Parathyroid adenoma (tissue), 2 donors: ENCODE measurements at regions not wholly inside any gene's neighbourhood (a gene's known extent, or its start where the extent isn't known, plus 50 kb on each side); places are given as distances from the start of the nearest gene placed in this dataset.

ENCODE experiments used
- H2AFZ ChIP-seq: fragments of 300-600 bp; sonication (generic); one replicate; pipeline ENCODE4 v1.7.0; 2017; ENCODE audit warnings: antibody characterized with exemption, mild to moderate bottlenecking
- H3K27ac ChIP-seq: fragments of 300-600 bp; sonication (generic); one replicate; pipeline ENCODE4 v1.7.0; 2017
- H3K27me3 ChIP-seq: fragments of 300-600 bp; sonication (generic); one replicate; pipeline ENCODE4 v1.7.0; 2017; ENCODE audit warnings: low read length; ENCODE audit not compliant: control insufficient read depth, insufficient read depth
- H3K36me3 ChIP-seq: fragments of 300-600 bp; sonication (generic); one replicate; pipeline ENCODE4 v1.7.0; 2017; ENCODE audit warnings: low read length; ENCODE audit not compliant: control insufficient read depth, insufficient read depth
- H3K4me1 ChIP-seq: fragments of 300-600 bp; sonication (generic); one replicate; pipeline ENCODE4 v1.7.0; 2017; ENCODE audit warnings: control low read depth
- H3K4me2 ChIP-seq: fragments of 300-600 bp; sonication (generic); one replicate; pipeline ENCODE4 v1.7.0; 2017; ENCODE audit warnings: low read length
- H3K4me3 ChIP-seq: fragments of 300-600 bp; sonication (generic); one replicate; pipeline ENCODE4 v1.7.0; 2017; ENCODE audit warnings: low read depth, low read length
- H3K79me2 ChIP-seq: fragments of 300-600 bp; sonication (generic); one replicate; pipeline ENCODE4 v1.7.0; 2017; ENCODE audit warnings: control low read depth
- H3K9ac ChIP-seq: fragments of 300-600 bp; sonication (generic); one replicate; pipeline ENCODE4 v1.7.0; 2017; ENCODE audit warnings: mild to moderate bottlenecking
- H3K9me3 ChIP-seq: fragments of 300-600 bp; sonication (generic); one replicate; pipeline ENCODE4 v1.7.0; 2017; ENCODE audit warnings: low read length; ENCODE audit not compliant: control insufficient read depth
- CTCF ChIP-seq: fragments of 300-600 bp; sonication (generic); IDR thresholded peaks from one replicate; pipeline ENCODE4 v1.7.0; 2017; ENCODE audit warnings: antibody characterized with exemption, mild to moderate bottlenecking
- donor health status: primary hyperparathyroidism.

GRCh38 chr17:14815079-14815478, 450.0 kb downstream of the PMP22 start:
- Histone ChIP-seq H3K9me3 (no peaks in the 10 kb centered on the region), H2AFZ (no peak overlapping the region), H3K4me1 (no peaks in the 10 kb centered on the region), H3K27ac (no peak overlapping the region), H3K27me3 (no peaks in the 10 kb centered on the region), H3K36me3 (no peaks in the 10 kb centered on the region), H3K4me2 (no peak overlapping the region), H3K79me2 (no peaks in the 10 kb centered on the region), H3K4me3 (no peak overlapping the region), H3K9ac (no peak overlapping the region)
- TF ChIP-seq CTCF = no peak

- no peaks in the 10 kb centered on the region for H3K79me2 ChIP-seq
- no peaks in the 10 kb centered on the region for H3K9me3 ChIP-seq
- H3K4me2 ChIP-seq = no peak overlapping the region
- peak; percentile 14 for TF ChIP-seq CTCF
- no peak overlapping the region for H3K27ac ChIP-seq
- H2AFZ ChIP-seq = no peak overlapping the region
- no peaks in the 10 kb centered on the region for H3K36me3 ChIP-seq
- no peak overlapping the region for H3K9ac ChIP-seq
- H3K4me3 ChIP-seq = no peak overlapping the region
- no peaks in the 10 kb centered on the region for H3K4me1 ChIP-seq
- H3K27me3 ChIP-seq = no peaks in the 10 kb centered on the region
Measured at GRCh38 chr17:14813649-14814370, 451.3 kb downstream of the PMP22 start.

GRCh38 chr17:14808425-14808824, 456.7 kb downstream of the PMP22 start:
- no peaks in the 10 kb centered on the region for H3K9me3 ChIP-seq
- no peaks in the 10 kb centered on the region for H3K79me2 ChIP-seq
- H2AFZ ChIP-seq = no peak overlapping the region
- H3K36me3 ChIP-seq = no peaks in the 10 kb centered on the region
- no peak for TF ChIP-seq CTCF
- H3K27me3 ChIP-seq = no peaks in the 10 kb centered on the region
- no peak overlapping the region for H3K4me2 ChIP-seq
- no peaks in the 10 kb centered on the region for H3K4me1 ChIP-seq
- H3K27ac ChIP-seq = no peak overlapping the region
- H3K4me3 ChIP-seq = no peak overlapping the region
- H3K9ac ChIP-seq = no peak overlapping the region

GRCh38 chr17:14805348-14805747, 459.8 kb downstream of the PMP22 start:
- Histone ChIP-seq H3K9me3 (no peaks in the 10 kb centered on the region), H3K9ac (no peak overlapping the region), H3K36me3 (no peaks in the 10 kb centered on the region), H2AFZ (no peak overlapping the region), H3K79me2 (no peaks in the 10 kb centered on the region), H3K4me1 (no peaks in the 10 kb centered on the region), H3K27ac (no peak overlapping the region), H3K27me3 (no peaks in the 10 kb centered on the region), H3K4me3 (no peak overlapping the region), H3K4me2 (no peak overlapping the region)
- TF ChIP-seq CTCF = no peak

- no peaks in the 10 kb centered on the region for H3K79me2 ChIP-seq
- H3K9ac ChIP-seq = no peak overlapping the region
- no peaks in the 10 kb centered on the region for H3K4me1 ChIP-seq
- H3K36me3 ChIP-seq = no peaks in the 10 kb centered on the region
- H3K27ac ChIP-seq = no peak overlapping the region
- H3K27me3 ChIP-seq = no peaks in the 10 kb centered on the region
- no peak overlapping the region for H3K4me3 ChIP-seq
- TF ChIP-seq CTCF = no peak
- H3K4me2 ChIP-seq = no peak overlapping the region
- H2AFZ ChIP-seq = no peak overlapping the region
- no peaks in the 10 kb centered on the region for H3K9me3 ChIP-seq
Measured at GRCh38 chr17:14803826-14804225, 461.3 kb downstream of the PMP22 start.
